ENCODE measurements at regions not wholly inside any gene's neighbourhood (a gene's known extent, or its start where the extent isn't known, plus 50 kb on each side); places are given as distances from the start of the nearest gene placed in this dataset.

- no peaks in the 10 kb centered on the region for H3K27me3 ChIP-seq
- intact Hi-C loops (cut with DNase I) = loop anchor here in 6 of 10 donors (5.0 kb wide), 4 partner anchors 222 to 312 kb away; partner anchors contain the start of gene DMTF1 (in 1 of the 6)
- H3K36me3 ChIP-seq = peaks cover 0 to 9% (median 0%) of the 10 kb centered on the region in 9 donors
- H3K27ac ChIP-seq = no peak overlapping the region
- peaks cover 0 to 5% (median 0%) of the 10 kb centered on the region in 9 donors for H3K4me1 ChIP-seq
- no peak for ATAC-seq
- no peak for TF ChIP-seq CTCF (IDR thresholded peaks at IDR 0.05)
- H3K9me3 ChIP-seq = no peaks in the 10 kb centered on the region
- H3K4me3 ChIP-seq = no peak overlapping the region
- WGBS, 2 donors = 74 to 85% methylated on average over 1 of the region's 1 CpG
- no peak for DNase-seq
These were observed 134.2 kb downstream of the ELAPOR2 start for GRCh38 chr7:86925221-86925620.

GRCh38 chr7:86923527-86923926 lies 135.9 kb downstream of the ELAPOR2 start:
- TF ChIP-seq CTCF (IDR thresholded peaks at IDR 0.05) = no peak
- ATAC-seq (no peak), DNase-seq (no peak)
- Histone ChIP-seq H3K4me1 (peaks cover 0 to 5% (median 0%) of the 10 kb centered on the region in 9 donors), H3K36me3 (peaks cover 0 to 11% (median 0%) of the 10 kb centered on the region in 9 donors), H3K9me3 (no peaks in the 10 kb centered on the region), H3K4me3 (no peak overlapping the region), H3K27ac (no peak overlapping the region), H3K27me3 (no peaks in the 10 kb centered on the region)
- intact Hi-C loops (cut with DNase I) = no loop called here

GRCh38 chr7:86920154-86920553 lies 139.3 kb downstream of the ELAPOR2 start:
- peaks cover 0 to 21% (median 0%) of the 10 kb centered on the region in 9 donors for H3K36me3 ChIP-seq
- DNase-seq (no peak), ATAC-seq (no peak)
- no peak overlapping the region for H3K27ac ChIP-seq
- H3K4me3 ChIP-seq = no peak overlapping the region
- TF ChIP-seq CTCF (IDR thresholded peaks at IDR 0.05) = no peak
- intact Hi-C loops (cut with DNase I) = no loop called here
- no peaks in the 10 kb centered on the region for H3K27me3 ChIP-seq
- H3K4me1 ChIP-seq = peaks cover 0 to 3% (median 0%) of the 10 kb centered on the region in 9 donors
- no peaks in the 10 kb centered on the region for H3K9me3 ChIP-seq

- peaks cover 0 to 21% (median 0%) of the 10 kb centered on the region in 9 donors for H3K36me3 ChIP-seq
- 76 to 89% methylated on average over 3 of the region's 3 CpGs for whole genome bisulfite sequencing, 2 donors
- H3K9me3 ChIP-seq = no peaks in the 10 kb centered on the region
- no peaks in the 10 kb centered on the region for H3K4me1 ChIP-seq
- TF ChIP-seq CTCF (IDR thresholded peaks at IDR 0.05) = no peak
- no peak for ATAC-seq
- DNase-seq = no peak
- intact Hi-C loops (cut with DNase I) = no loop called here
- no peak overlapping the region for H3K4me3 ChIP-seq
- no peak overlapping the region for H3K27ac ChIP-seq
- H3K27me3 ChIP-seq = no peaks in the 10 kb centered on the region
These were observed 141.2 kb downstream of the ELAPOR2 start for GRCh38 chr7:86918245-86918644.

Measured in heart right ventricle (tissue), 16 donors.